SK-N-MC (cell line): ENCODE measurements at regions not wholly inside any gene's neighbourhood (a gene's known extent, or its start where the extent isn't known, plus 50 kb on each side); places are given as distances from the start of the nearest gene placed in this dataset.

Experiments used
- DNase-seq: peaks from one replicate; pipeline ENCODE4 v3.0.0-alpha.2; 2011; ENCODE audit warnings: low read depth, low spot score
- H3K27ac ChIP-seq: fragments of 200-600 bp; sonication (generic); 2 replicates; pipeline ENCODE4 v1.5.1; 2016; ENCODE audit warnings: mixed run types
- H3K36me3 ChIP-seq: fragments of 200-600 bp; sonication (generic); 2 replicates; pipeline ENCODE4 v1.6.1; 2017; ENCODE audit warnings: antibody characterized with exemption, low read length, mixed read lengths; ENCODE audit not compliant: insufficient read depth
- H3K4me3 ChIP-seq: fragments of 200-600 bp; sonication (generic); 2 replicates; pipeline ENCODE4 v1.5.1; 2016
- H3K9ac ChIP-seq: fragments of 200-600 bp; sonication (generic); 2 replicates; pipeline ENCODE4 v1.8.0; 2017; ENCODE audit warnings: mixed run types, mixed read lengths; ENCODE audit not compliant: insufficient read length
- H3K9me3 ChIP-seq: fragments of 200-600 bp; sonication (generic); 2 replicates; pipeline ENCODE4 v1.6.1; 2017; ENCODE audit warnings: low read depth, mild to moderate bottlenecking, antibody characterized with exemption, low read length, moderate library complexity, mixed read lengths
- EZH2 ChIP-seq: fragments of 200-600 bp; sonication (generic); IDR thresholded peaks from one replicate; pipeline ENCODE4 v1.6.1; 2017; ENCODE audit warnings: antibody characterized with exemption
- FOXP2 ChIP-seq: optimal IDR thresholded peaks from 2 replicates; pipeline ENCODE3; 2011; ENCODE audit warnings: mild to moderate bottlenecking, moderate library complexity; ENCODE audit not compliant: insufficient read depth; ENCODE audit errors: extremely low read length, control extremely low read depth
- POLR2AphosphoS5 ChIP-seq: IDR thresholded peaks from 2 replicates; pipeline ENCODE4 v1.6.1; 2012; ENCODE audit warnings: mild to moderate bottlenecking, low read depth, low read length, borderline replicate concordance

- Histone ChIP-seq H3K27ac (no peak overlapping the region), H3K9me3 (no peaks in the 10 kb centered on the region), H3K9ac (no peak overlapping the region), H3K36me3 (no peaks in the 10 kb centered on the region), H3K4me3 (no peak overlapping the region)
- DNase-seq, result no peak
- TF ChIP-seq POLR2AphosphoS5 (no peak), EZH2 (no peak), FOXP2 (no peak)
Observed at GRCh38 chr6:19009769-19010168, 622.6 kb downstream of the RNF144B start.

GRCh38 chr6:19013026-19013705 is 626.0 kb downstream of the RNF144B start:
- Histone ChIP-seq H3K9ac (no peak overlapping the region), H3K36me3 (no peaks in the 10 kb centered on the region), H3K4me3 (no peak overlapping the region), H3K27ac (no peak overlapping the region), H3K9me3 (no peaks in the 10 kb centered on the region)
- no peak for TF ChIP-seq POLR2AphosphoS5
- no peak for TF ChIP-seq EZH2
- TF ChIP-seq FOXP2, result no peak
- no peak for DNase-seq

DNA sequence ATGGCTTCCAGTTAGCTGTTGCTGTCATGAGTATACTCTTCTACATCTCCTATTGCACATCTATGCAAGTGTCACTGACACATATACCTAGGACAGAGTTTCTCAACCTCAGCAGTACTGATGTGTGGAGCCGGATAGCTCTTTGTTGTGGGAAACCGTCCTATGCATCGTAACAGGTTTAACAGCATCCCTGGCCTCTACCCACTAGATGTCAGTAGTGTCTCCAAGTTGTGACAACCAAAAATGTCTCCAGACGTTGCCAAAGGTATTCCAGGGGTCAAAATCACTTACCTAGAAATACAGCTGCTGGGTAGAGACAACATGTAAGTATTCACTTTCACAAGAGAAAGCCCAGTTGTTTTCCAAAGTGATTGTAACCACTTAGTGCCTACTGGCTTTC is 637.6 kb downstream of the RNF144B start:
- TF ChIP-seq EZH2 (no peak), POLR2AphosphoS5 (no peak), FOXP2 (no peak)
- no peaks in the 10 kb centered on the region for H3K9me3 ChIP-seq
- H3K4me3 ChIP-seq, result no peak overlapping the region
- H3K9ac ChIP-seq, result no peak overlapping the region
- H3K27ac ChIP-seq, result no peak overlapping the region
- DNase-seq, result peak; percentile 37
- no peaks in the 10 kb centered on the region for H3K36me3 ChIP-seq

DNA sequence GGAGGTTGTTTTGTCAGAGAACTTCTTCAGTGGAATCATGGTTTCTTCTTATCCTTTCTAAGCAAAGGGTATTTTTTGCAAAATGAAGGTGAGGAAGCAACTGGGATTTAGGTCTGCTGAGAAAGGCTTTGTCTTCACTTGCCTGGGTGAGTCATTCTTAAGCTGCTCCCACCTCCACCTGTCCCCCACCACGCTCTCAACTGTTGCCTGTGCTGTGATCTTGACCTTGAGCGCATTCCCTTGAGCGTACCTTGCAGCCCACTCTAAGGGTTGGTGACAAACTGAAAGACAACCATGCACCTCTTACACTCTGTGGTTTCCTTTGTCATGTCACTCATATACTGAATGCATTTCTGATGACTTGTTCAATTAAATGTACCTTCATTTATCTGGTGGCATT is 641.1 kb downstream of the RNF144B start:
- H3K9me3 ChIP-seq, result no peaks in the 10 kb centered on the region
- no peak overlapping the region for H3K9ac ChIP-seq
- H3K4me3 ChIP-seq, result no peak overlapping the region
- no peak for TF ChIP-seq POLR2AphosphoS5
- no peak for TF ChIP-seq FOXP2
- no peak for TF ChIP-seq EZH2
- H3K36me3 ChIP-seq, result no peaks in the 10 kb centered on the region
- H3K27ac ChIP-seq, result no peak overlapping the region
- no peak for DNase-seq

GRCh38 chr6:19032591-19033295 is 645.6 kb downstream of the RNF144B start:
- DNase-seq, result no peak
- Histone ChIP-seq H3K9ac (no peak overlapping the region), H3K27ac (no peak overlapping the region), H3K9me3 (no peaks in the 10 kb centered on the region), H3K36me3 (no peaks in the 10 kb centered on the region), H3K4me3 (no peak overlapping the region)
- TF ChIP-seq FOXP2, result no peak
- no peak for TF ChIP-seq EZH2
- TF ChIP-seq POLR2AphosphoS5, result no peak

DNA sequence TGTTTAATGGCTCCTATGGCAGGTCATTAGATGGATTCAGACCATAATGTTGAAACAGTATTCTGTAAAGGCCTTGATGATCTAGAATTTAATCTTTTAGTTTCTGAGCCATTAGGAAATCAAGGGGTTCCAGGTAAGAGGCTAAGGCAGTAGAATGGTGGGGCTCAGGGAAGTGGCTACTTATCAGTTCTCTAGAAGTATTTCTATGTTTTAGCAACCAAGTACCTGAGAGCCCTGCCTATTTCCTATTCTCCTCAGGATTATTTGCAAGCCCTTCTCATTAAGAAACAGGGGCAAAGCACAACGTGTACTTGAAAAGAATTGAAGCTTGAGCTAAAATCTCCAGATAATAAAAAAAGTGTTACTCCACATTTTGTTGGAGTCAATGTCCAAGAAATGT is 646.5 kb downstream of the RNF144B start:
- Histone ChIP-seq H3K9ac (no peak overlapping the region), H3K4me3 (no peak overlapping the region), H3K27ac (no peak overlapping the region), H3K36me3 (no peaks in the 10 kb centered on the region), H3K9me3 (no peaks in the 10 kb centered on the region)
- no peak for DNase-seq
- TF ChIP-seq POLR2AphosphoS5 (no peak), EZH2 (no peak), FOXP2 (no peak)

- Histone ChIP-seq H3K9ac (no peak overlapping the region), H3K4me3 (no peak overlapping the region), H3K27ac (no peak overlapping the region), H3K9me3 (no peaks in the 10 kb centered on the region), H3K36me3 (no peaks in the 10 kb centered on the region)
- TF ChIP-seq POLR2AphosphoS5, result no peak
- no peak for TF ChIP-seq FOXP2
- TF ChIP-seq EZH2, result no peak
- no peak for DNase-seq
Observed at GRCh38 chr6:19034986-19035385, 647.8 kb downstream of the RNF144B start.

DNA sequence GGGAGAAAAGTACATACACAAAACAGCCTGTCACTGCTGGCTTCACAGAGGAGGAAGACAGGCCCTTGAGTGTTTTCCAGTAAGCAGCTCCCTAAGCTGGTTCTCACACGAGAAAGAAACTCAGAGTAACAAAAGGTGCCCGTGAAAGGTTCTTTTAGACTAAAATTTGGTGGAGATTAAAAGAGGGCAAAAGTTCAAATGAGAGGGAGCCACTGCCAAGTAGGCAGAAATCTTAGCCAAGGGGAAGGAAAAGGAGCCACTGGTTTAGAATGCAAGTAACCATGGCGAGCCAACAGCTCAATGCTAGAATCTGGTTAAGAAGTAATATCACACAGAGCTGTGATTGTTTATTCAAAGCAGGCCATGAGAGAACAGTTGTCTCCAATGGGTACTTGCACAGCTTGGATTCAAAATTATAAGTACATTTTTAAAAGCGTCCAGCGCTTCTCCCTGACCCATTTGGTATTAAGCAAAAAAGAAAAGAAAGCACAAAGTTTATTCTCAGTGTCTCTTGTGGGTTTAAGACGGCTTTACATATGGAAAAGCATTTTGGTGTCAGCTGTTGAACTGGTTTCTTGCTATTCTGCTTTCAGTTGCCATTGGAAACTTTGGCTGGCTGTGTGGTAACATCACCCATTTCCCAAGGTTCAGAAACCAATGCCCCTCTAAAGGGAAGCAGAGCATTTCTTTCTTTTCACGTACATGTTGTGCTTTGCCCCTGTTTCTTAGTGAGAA is 648.5 kb downstream of the RNF144B start:
- no peak for DNase-seq
- H3K9me3 ChIP-seq, result no peaks in the 10 kb centered on the region
- TF ChIP-seq FOXP2 (no peak), EZH2 (no peak), POLR2AphosphoS5 (no peak)
- no peaks in the 10 kb centered on the region for H3K36me3 ChIP-seq
- H3K27ac ChIP-seq, result no peak overlapping the region
- no peak overlapping the region for H3K4me3 ChIP-seq
- H3K9ac ChIP-seq, result no peak overlapping the region

DNA sequence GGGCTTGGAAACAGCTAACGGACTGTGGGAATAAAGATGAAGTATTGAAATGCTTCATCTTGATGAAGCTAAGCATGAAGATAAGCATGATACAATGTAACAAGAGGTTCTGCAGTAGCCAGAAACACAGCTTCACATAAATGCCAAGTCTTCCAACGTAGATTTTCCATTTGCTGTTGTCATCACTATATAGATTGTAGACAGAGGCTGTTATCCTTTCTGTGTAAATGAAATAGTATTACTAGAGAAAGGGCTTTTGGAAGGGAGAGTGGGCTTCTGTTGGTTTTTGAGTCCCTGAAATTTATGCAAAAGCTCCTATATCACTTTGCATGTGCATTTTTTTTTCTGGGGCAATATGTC is 649.0 kb downstream of the RNF144B start:
- Histone ChIP-seq H3K9me3 (no peaks in the 10 kb centered on the region), H3K36me3 (no peaks in the 10 kb centered on the region), H3K4me3 (no peak overlapping the region), H3K27ac (no peak overlapping the region), H3K9ac (no peak overlapping the region)
- TF ChIP-seq EZH2 (no peak), POLR2AphosphoS5 (no peak), FOXP2 (no peak)
- DNase-seq, result no peak
